OCI-LY1 (cell line): ENCODE measurements at regions not wholly inside any gene's neighbourhood (a gene's known extent, or its start where the extent isn't known, plus 50 kb on each side); places are given as distances from the start of the nearest gene placed in this dataset.

Experiments
- H2AFZ ChIP-seq: fragments of 200-600 bp; sonication (generic), shearing (Covaris generic); 2 replicates; pipeline ENCODE4 v1.6.0; 2014; ENCODE audit warnings: antibody characterized with exemption, mild to moderate bottlenecking, low read length
- H3F3A ChIP-seq: fragments of 200-600 bp; sonication (generic), shearing (Covaris generic); 2 replicates; pipeline ENCODE4 v1.6.0; 2014; ENCODE audit warnings: mild to moderate bottlenecking, antibody characterized with exemption, low read length, moderate library complexity; ENCODE audit not compliant: insufficient read depth
- H3K27ac ChIP-seq: fragments of 200-600 bp; sonication (generic); 2 replicates; pipeline ENCODE4 v1.5.1; 2014; ENCODE audit warnings: low read length, mixed run types, mild to moderate bottlenecking, low read depth; ENCODE audit not compliant: poor library complexity, severe bottlenecking
- H3K27me3 ChIP-seq: fragments of 200-600 bp; sonication (generic); 2 replicates; pipeline ENCODE4 v1.6.0; 2014; ENCODE audit warnings: antibody characterized with exemption, mild to moderate bottlenecking, low read length, moderate library complexity; ENCODE audit not compliant: insufficient read depth
- H3K36me3 ChIP-seq: fragments of 200-600 bp; sonication (generic); 2 replicates; pipeline ENCODE4 v1.6.1; 2014; ENCODE audit warnings: mild to moderate bottlenecking, antibody characterized with exemption, low read length, moderate library complexity, mixed read lengths; ENCODE audit not compliant: insufficient read depth
- H3K4me1 ChIP-seq: fragments of 200-600 bp; sonication (generic); 2 replicates; pipeline ENCODE4 v1.5.1; 2014; ENCODE audit warnings: mild to moderate bottlenecking, low read length, moderate library complexity; ENCODE audit not compliant: insufficient read depth, severe bottlenecking
- H3K4me2 ChIP-seq: fragments of 200-600 bp; sonication (generic), shearing (Covaris generic); 2 replicates; pipeline ENCODE4 v1.6.1; 2014; ENCODE audit warnings: low read length
- H3K4me3 ChIP-seq: fragments of 200-600 bp; sonication (generic); 2 replicates; pipeline ENCODE4 v1.5.1; 2014; ENCODE audit warnings: low read length, low read depth, mild to moderate bottlenecking, mixed read lengths; ENCODE audit not compliant: poor library complexity, severe bottlenecking
- H3K79me2 ChIP-seq: fragments of 200-600 bp; shearing (Covaris generic); 2 replicates; pipeline ENCODE4 v1.6.1; 2016; ENCODE audit warnings: mixed run types, low read length, mixed read lengths; ENCODE audit not compliant: insufficient read depth
- H3K9ac ChIP-seq: fragments of 200-600 bp; sonication (generic), shearing (Covaris generic); 2 replicates; pipeline ENCODE4 v1.6.1; 2014; ENCODE audit warnings: mild to moderate bottlenecking, low read length, mixed read lengths
- H3K9me2 ChIP-seq: fragments of 200-600 bp; sonication (generic), shearing (Covaris generic); 2 replicates; pipeline ENCODE4 v1.6.1; 2014; ENCODE audit warnings: low read depth, mild to moderate bottlenecking, low read length, mixed read lengths
- H3K9me3 ChIP-seq: fragments of 200-600 bp; shearing (Covaris generic); 2 replicates; pipeline ENCODE4 v1.6.1; 2014; ENCODE audit warnings: low read length, mixed read lengths
- H4K20me1 ChIP-seq: fragments of 200-600 bp; sonication (generic), shearing (Covaris generic); 2 replicates; pipeline ENCODE4 v1.6.0; 2016; ENCODE audit warnings: mild to moderate bottlenecking, low read length; ENCODE audit not compliant: insufficient read depth
- CTCF ChIP-seq: fragments of 200-600 bp; sonication (generic), shearing (Covaris generic); IDR thresholded peaks from 2 replicates; pipeline ENCODE4 v1.5.1; 2017; ENCODE audit warnings: mild to moderate bottlenecking, antibody characterized with exemption, low read length, moderate library complexity, mixed read lengths
- EZH2 ChIP-seq: fragments of 200-600 bp; sonication (generic), shearing (Covaris generic); IDR thresholded peaks from 2 replicates; pipeline ENCODE4 v1.8.0; 2017; ENCODE audit warnings: borderline replicate concordance, mixed run types, mild to moderate bottlenecking, antibody characterized with exemption, low read length, moderate library complexity, mixed read lengths

- Histone ChIP-seq H3K9me3 (peaks cover 14% of the 10 kb centered on the region; the same call in 1 of the 2 replicates), H2AFZ (no peak overlapping the region)
- TF ChIP-seq CTCF (no peak), EZH2 (no peak)
Measured at GRCh38 chr14:61147381-61147821, 133.7 kb downstream of the TMEM30B start.

GRCh38 chr14:61146899-61147298 is 134.2 kb downstream of the TMEM30B start:
- Histone ChIP-seq H3K27ac (no peak overlapping the region), H3K9me2 (no peaks in the 10 kb centered on the region), H3K36me3 (no peaks in the 10 kb centered on the region; the same call in 1 of the 2 replicates), H3K4me2 (no peak overlapping the region), H3K9ac (no peak overlapping the region), H4K20me1 (no peaks in the 10 kb centered on the region), H3K79me2 (no peaks in the 10 kb centered on the region), H3K4me1 (no peaks in the 10 kb centered on the region), H3K4me3 (no peak overlapping the region), H3K9me3 (peaks cover 16% of the 10 kb centered on the region; the same call in 1 of the 2 replicates), H2AFZ (no peak overlapping the region), H3K27me3 (no peaks in the 10 kb centered on the region), H3F3A (no peaks in the 10 kb centered on the region)
- TF ChIP-seq EZH2 (no peak), CTCF (no peak)

More at GRCh38 chr14:61147381-61147821, 133.7 kb downstream of the TMEM30B start:
- Histone ChIP-seq H3F3A (no peaks in the 10 kb centered on the region), H3K4me2 (no peak overlapping the region), H3K27ac (no peak overlapping the region), H3K9ac (no peak overlapping the region), H3K36me3 (no peaks in the 10 kb centered on the region; the same call in 1 of the 2 replicates), H4K20me1 (no peaks in the 10 kb centered on the region), H3K27me3 (no peaks in the 10 kb centered on the region), H3K4me1 (no peaks in the 10 kb centered on the region), H3K79me2 (no peaks in the 10 kb centered on the region), H3K9me2 (no peaks in the 10 kb centered on the region), H3K4me3 (no peak overlapping the region)

- no peaks in the 10 kb centered on the region for H4K20me1 ChIP-seq
- H3K4me2 ChIP-seq, result no peak overlapping the region
- H3K4me3 ChIP-seq, result no peak overlapping the region
- H3K27me3 ChIP-seq, result no peaks in the 10 kb centered on the region
- H2AFZ ChIP-seq, result no peak overlapping the region
- no peak overlapping the region for H3K9ac ChIP-seq
- TF ChIP-seq CTCF, result no peak
- no peak for TF ChIP-seq EZH2
- no peaks in the 10 kb centered on the region for H3K79me2 ChIP-seq
- no peaks in the 10 kb centered on the region; the same call in 1 of the 2 replicates for H3K36me3 ChIP-seq
- no peak overlapping the region for H3K27ac ChIP-seq
- H3K4me1 ChIP-seq, result no peaks in the 10 kb centered on the region
- no peaks in the 10 kb centered on the region for H3F3A ChIP-seq
- H3K9me3 ChIP-seq, result peaks cover 17% of the 10 kb centered on the region; the same call in 1 of the 2 replicates
- H3K9me2 ChIP-seq, result no peaks in the 10 kb centered on the region
Measured at GRCh38 chr14:61145903-61146481, 135.1 kb downstream of the TMEM30B start.
